ENCODE measurements at regions not wholly inside any gene's neighbourhood (a gene's known extent, or its start where the extent isn't known, plus 50 kb on each side); places are given as distances from the start of the nearest gene placed in this dataset.
"Not testable (repeated sequence)": the region's sequence is repeated elsewhere in the genome, so short reads cannot be mapped to it uniquely, and the experiment has no call there.

- Histone ChIP-seq H3K4me1 (ENCODE audit: control insufficient read depth in 2 of 3, insufficient read depth in 2 of 3, low read depth in 1 of 3, low read length in 3 of 3) (peaks cover 0 to 9% (median 7%) of the 10 kb centered on the region in 3 donors), H3K27me3 (ENCODE audit: control insufficient read depth, insufficient read depth, low read length) (no peaks in the 10 kb centered on the region), H3K4me3 (ENCODE audit: low read length in 3 of 3) (no peak overlapping the region), H3K36me3 (ENCODE audit: control insufficient read depth in 2 of 3, insufficient read depth in 3 of 3, low read length in 3 of 3) (no peaks in the 10 kb centered on the region), H3K27ac (ENCODE audit: low read depth in 2 of 2, low read length in 2 of 2) (no peak overlapping the region), H3K9me3 (ENCODE audit: control insufficient read depth in 2 of 3, insufficient read depth in 1 of 3, low read length in 3 of 3) (no peaks in the 10 kb centered on the region), H3K9ac (ENCODE audit: low read length in 3 of 3) (no peak overlapping the region)
- DNase-seq (no peak), FAIRE-seq (no peak)
- intact Hi-C loops (cut with DNase I), result no loop called here
- TF ChIP-seq, protein P1, sequence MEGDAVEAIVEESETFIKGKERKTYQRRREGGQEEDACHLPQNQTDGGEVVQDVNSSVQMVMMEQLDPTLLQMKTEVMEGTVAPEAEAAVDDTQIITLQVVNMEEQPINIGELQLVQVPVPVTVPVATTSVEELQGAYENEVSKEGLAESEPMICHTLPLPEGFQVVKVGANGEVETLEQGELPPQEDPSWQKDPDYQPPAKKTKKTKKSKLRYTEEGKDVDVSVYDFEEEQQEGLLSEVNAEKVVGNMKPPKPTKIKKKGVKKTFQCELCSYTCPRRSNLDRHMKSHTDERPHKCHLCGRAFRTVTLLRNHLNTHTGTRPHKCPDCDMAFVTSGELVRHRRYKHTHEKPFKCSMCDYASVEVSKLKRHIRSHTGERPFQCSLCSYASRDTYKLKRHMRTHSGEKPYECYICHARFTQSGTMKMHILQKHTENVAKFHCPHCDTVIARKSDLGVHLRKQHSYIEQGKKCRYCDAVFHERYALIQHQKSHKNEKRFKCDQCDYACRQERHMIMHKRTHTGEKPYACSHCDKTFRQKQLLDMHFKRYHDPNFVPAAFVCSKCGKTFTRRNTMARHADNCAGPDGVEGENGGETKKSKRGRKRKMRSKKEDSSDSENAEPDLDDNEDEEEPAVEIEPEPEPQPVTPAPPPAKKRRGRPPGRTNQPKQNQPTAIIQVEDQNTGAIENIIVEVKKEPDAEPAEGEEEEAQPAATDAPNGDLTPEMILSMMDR (IDR thresholded peaks at IDR 0.05; ENCODE audit: borderline replicate concordance, extremely low read depth, insufficient read depth), result no peak
These were observed 176.0 kb upstream of the SVIL start for GRCh38 chr10:29810816-29811215.

DNA sequence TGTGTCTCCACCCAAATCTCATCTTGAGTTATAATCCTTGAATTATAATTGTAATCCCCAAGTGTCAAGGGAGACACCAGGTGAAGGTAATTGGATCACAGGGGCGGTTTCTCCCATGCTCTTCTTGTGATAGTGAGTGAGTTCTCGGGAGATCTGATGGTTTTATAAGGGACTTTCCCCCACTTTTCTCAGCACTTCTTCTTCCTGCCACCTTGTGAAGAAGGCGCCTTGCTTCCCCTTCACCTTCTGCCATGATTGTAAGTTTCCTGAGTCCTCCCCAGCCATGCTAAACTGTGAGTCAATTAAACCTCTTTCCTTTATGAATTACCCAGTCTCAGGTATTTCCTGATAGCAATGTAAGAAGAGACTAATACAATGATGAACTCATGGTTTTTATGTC lies 175.5 kb upstream of the SVIL start:
- intact Hi-C loops (cut with DNase I); H3K27me3 ChIP-seq (ENCODE audit: control insufficient read depth, insufficient read depth, low read length); H3K9me3 ChIP-seq (ENCODE audit: control insufficient read depth in 2 of 3, insufficient read depth in 1 of 3, low read length in 3 of 3); FAIRE-seq; H3K27ac ChIP-seq (ENCODE audit: low read depth in 2 of 2, low read length in 2 of 2); H3K4me1 ChIP-seq (ENCODE audit: control insufficient read depth in 2 of 3, insufficient read depth in 2 of 3, low read depth in 1 of 3, low read length in 3 of 3); H3K36me3 ChIP-seq (ENCODE audit: control insufficient read depth in 2 of 3, insufficient read depth in 3 of 3, low read length in 3 of 3); DNase-seq; H3K4me3 ChIP-seq (ENCODE audit: low read length in 3 of 3); H3K9ac ChIP-seq (ENCODE audit: low read length in 3 of 3): not testable (repeated sequence)

DNA sequence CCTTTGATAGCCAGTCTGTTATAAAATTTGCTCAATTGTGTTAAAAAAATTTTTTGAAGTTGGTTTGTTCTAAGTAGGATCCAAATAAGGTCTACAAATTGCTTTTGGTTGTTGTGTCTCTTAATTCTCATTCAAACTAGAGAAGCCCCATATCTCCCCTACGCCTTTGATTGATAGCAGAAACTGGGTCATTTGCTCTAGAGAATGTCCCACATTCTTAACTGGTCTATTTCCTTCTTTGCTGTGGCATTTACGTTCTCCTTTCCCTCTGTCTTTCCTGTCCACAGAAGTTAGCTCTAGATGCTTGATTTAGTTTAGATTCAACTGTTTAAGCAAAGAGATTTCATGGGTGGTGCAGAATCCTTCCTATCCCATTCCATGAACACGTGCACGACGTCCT lies 174.6 kb upstream of the SVIL start:
- no peak for DNase-seq
- H3K9ac ChIP-seq (ENCODE audit: low read length in 3 of 3), result no peak overlapping the region
- H3K36me3 ChIP-seq (ENCODE audit: control insufficient read depth in 2 of 3, insufficient read depth in 3 of 3, low read length in 3 of 3), result no peaks in the 10 kb centered on the region
- no peaks in the 10 kb centered on the region for H3K27me3 ChIP-seq (ENCODE audit: control insufficient read depth, insufficient read depth, low read length)
- no peak overlapping the region for H3K4me3 ChIP-seq (ENCODE audit: low read length in 3 of 3)
- FAIRE-seq, result no peak
- H3K4me1 ChIP-seq (ENCODE audit: control insufficient read depth in 2 of 3, insufficient read depth in 2 of 3, low read depth in 1 of 3, low read length in 3 of 3), result peaks cover 0 to 9% (median 9%) of the 10 kb centered on the region in 3 donors
- H3K9me3 ChIP-seq (ENCODE audit: control insufficient read depth in 2 of 3, insufficient read depth in 1 of 3, low read length in 3 of 3), result no peaks in the 10 kb centered on the region
- intact Hi-C loops (cut with DNase I), result no loop called here
- no peak overlapping the region for H3K27ac ChIP-seq (ENCODE audit: low read depth in 2 of 2, low read length in 2 of 2)
- TF ChIP-seq, protein P1 (IDR thresholded peaks at IDR 0.05; ENCODE audit: borderline replicate concordance, extremely low read depth, insufficient read depth), result no peak

GRCh38 chr10:29807163-29807806 lies 172.5 kb upstream of the SVIL start:
- FAIRE-seq, result no peak
- H3K9ac ChIP-seq (ENCODE audit: low read length in 3 of 3), result no peak overlapping the region
- H3K27ac ChIP-seq (ENCODE audit: low read depth in 2 of 2, low read length in 2 of 2), result no peak overlapping the region

More at GRCh38 chr10:29807163-29807806, 172.5 kb upstream of the SVIL start:
- intact Hi-C loops (cut with DNase I), result no loop called here
- no peak overlapping the region for H3K4me3 ChIP-seq (ENCODE audit: low read length in 3 of 3)
- TF ChIP-seq, protein P1 (IDR thresholded peaks at IDR 0.05; ENCODE audit: borderline replicate concordance, extremely low read depth, insufficient read depth), result no peak
- peaks cover 0 to 14% (median 12%) of the 10 kb centered on the region in 3 donors for H3K4me1 ChIP-seq (ENCODE audit: control insufficient read depth in 2 of 3, insufficient read depth in 2 of 3, low read depth in 1 of 3, low read length in 3 of 3)
- H3K9me3 ChIP-seq (ENCODE audit: control insufficient read depth in 2 of 3, insufficient read depth in 1 of 3, low read length in 3 of 3), result no peaks in the 10 kb centered on the region
- no peaks in the 10 kb centered on the region for H3K27me3 ChIP-seq (ENCODE audit: control insufficient read depth, insufficient read depth, low read length)
- no peaks in the 10 kb centered on the region for H3K36me3 ChIP-seq (ENCODE audit: control insufficient read depth in 2 of 3, insufficient read depth in 3 of 3, low read length in 3 of 3)
- DNase-seq, result no peak

Measured in kidney (tissue), 13 donors.